H1 (cell line): ENCODE measurements at regions not wholly inside any gene's neighbourhood (a gene's known extent, or its start where the extent isn't known, plus 50 kb on each side); places are given as distances from the start of the nearest gene placed in this dataset.

Experiments
- CTCF ChIA-PET: fragments of 300-600 bp; sonication (Branson Sonifier 250); formaldehyde crosslinking; loops from one replicate; lab custom pipeline; 2021; ENCODE audit not compliant: partially characterized antibody; lab: Charles Lee
- POLR2A ChIA-PET: fragments of 300-600 bp; sonication (Branson Sonifier 250); formaldehyde crosslinking; loops from one replicate; lab custom pipeline; 2021; ENCODE audit warnings: inconsistent platforms; ENCODE audit not compliant: partially characterized antibody; lab: Charles Lee
- DNase-seq, 2 experiments: peaks; one replicate each; pipeline versions ENCODE4 v3.0.0 to v3.0.0-alpha.2; 2010 to 2022; ENCODE audit warnings: low spot score in 2 of 2, low read depth in 1 of 2, mixed read lengths in 1 of 2
- FAIRE-seq: peaks from 2 replicates; lab custom pipeline; 2011; peaks lifted over from hg19 to GRCh38; lab: Jason Lieb, UNC
- H2AFZ ChIP-seq: 2 replicates; pipeline ENCODE4 v1.8.1; 2012; ENCODE audit warnings: low read length, inconsistent platforms
- H2AK5ac ChIP-seq: 2 replicates; pipeline ENCODE4 v1.6.1; 2013; ENCODE audit warnings: low read depth, low read length
- H2BK120ac ChIP-seq: replicated peaks from 2 replicates; pipeline ENCODE3; 2013; ENCODE audit warnings: low read depth, low read length, inconsistent platforms
- H2BK12ac ChIP-seq: 2 replicates; pipeline ENCODE4 v1.6.1; 2013; ENCODE audit warnings: low read depth, low read length
- H2BK15ac ChIP-seq: 2 replicates; pipeline ENCODE4 v1.6.1; 2013; ENCODE audit warnings: low read length
- H2BK20ac ChIP-seq: 2 replicates; pipeline ENCODE4 v1.6.1; 2013; ENCODE audit warnings: low read length
- H2BK5ac ChIP-seq: 2 replicates; pipeline ENCODE4 v1.6.1; 2013; ENCODE audit warnings: low read depth, low read length
- H3K14ac ChIP-seq: 2 replicates; pipeline ENCODE4 v1.6.1; 2013; ENCODE audit warnings: inconsistent platforms; ENCODE audit not compliant: insufficient read length
- H3K18ac ChIP-seq: 2 replicates; pipeline ENCODE4 v1.6.1; 2013; ENCODE audit warnings: low read length; ENCODE audit errors: extremely low read depth
- H3K23ac ChIP-seq: 2 replicates; pipeline ENCODE4 v1.6.1; 2013; ENCODE audit warnings: inconsistent platforms; ENCODE audit not compliant: insufficient read length
- H3K23me2 ChIP-seq: 2 replicates; pipeline ENCODE4 v1.6.1; 2013; ENCODE audit warnings: low read depth, low read length
- H3K27ac ChIP-seq: 2 replicates; pipeline ENCODE4 v1.6.1; 2011; ENCODE audit warnings: low read depth, low read length, inconsistent platforms
- H3K27me3 ChIP-seq, 4 experiments: replicated peaks in 1 of 4; 1 replicate in 1 of 4; 2 replicates in 3 of 4; pipeline versions ENCODE4 v1.6.1 to v1.8.1; 2011 to 2013; ENCODE audit warnings: low read length in 3 of 4, mild to moderate bottlenecking in 3 of 4, inconsistent platforms in 2 of 4, mixed read lengths in 2 of 4, moderate library complexity in 1 of 4; ENCODE audit not compliant: control insufficient read depth in 3 of 4, insufficient read depth in 3 of 4; ENCODE audit errors: extremely low read depth in 1 of 4
- H3K36me3 ChIP-seq, 4 experiments: 2 replicates each; pipeline versions ENCODE4 v1.6.1 to v1.8.1; 2011 to 2013; ENCODE audit warnings: mild to moderate bottlenecking in 4 of 4, low read length in 3 of 4, moderate library complexity in 2 of 4, control low read depth in 1 of 4, inconsistent platforms in 1 of 4; ENCODE audit not compliant: insufficient read depth in 4 of 4, control insufficient read depth in 2 of 4
- H3K4ac ChIP-seq: replicated peaks from 2 replicates; pipeline ENCODE3; 2013; ENCODE audit warnings: low read length, low read depth, mixed read lengths, inconsistent platforms; ENCODE audit not compliant: insufficient read length
- H3K4me1 ChIP-seq, 4 experiments: replicated peaks in 1 of 4; 1 replicate in 1 of 4; 2 replicates in 3 of 4; pipeline versions ENCODE4 v1.6.1 to v1.8.1; 2011 to 2013; ENCODE audit warnings: low read length in 3 of 4, inconsistent platforms in 2 of 4, mixed read lengths in 1 of 4; ENCODE audit not compliant: insufficient read depth in 4 of 4, control insufficient read depth in 3 of 4
- H3K4me2 ChIP-seq, 2 experiments: 2 replicates each; pipeline versions ENCODE4 v1.6.1 to v1.8.1; 2011 to 2013; ENCODE audit warnings: low read depth in 2 of 2, low read length in 2 of 2, control low read depth in 1 of 2, inconsistent platforms in 1 of 2, mild to moderate bottlenecking in 1 of 2; ENCODE audit not compliant: insufficient read depth in 1 of 2
- H3K4me3 ChIP-seq, 4 experiments: fragments of 200-600, 300-600 bp in 1 of 4; sonication (generic), shearing (Covaris generic), sonication (Bioruptor Twin) in 1 of 4; 2 replicates each; pipeline versions ENCODE4 v1.5.1 to v1.8.1; 2011 to 2016; ENCODE audit warnings: low read length in 4 of 4, low read depth in 3 of 4, control low read depth in 2 of 4, inconsistent platforms in 2 of 4, mild to moderate bottlenecking in 2 of 4, mixed read lengths in 1 of 4, moderate library complexity in 1 of 4; ENCODE audit not compliant: insufficient read depth in 2 of 4; ENCODE audit errors: extremely low read depth in 1 of 4
- H3K56ac ChIP-seq: replicated peaks from 2 replicates; pipeline ENCODE3; 2013; ENCODE audit warnings: low read depth, mild to moderate bottlenecking, mixed read lengths, low read length, inconsistent platforms; ENCODE audit not compliant: insufficient read length
- H3K79me1 ChIP-seq: 2 replicates; pipeline ENCODE4 v1.6.1; 2013; ENCODE audit warnings: low read depth, low read length, control low read depth
- H3K79me2 ChIP-seq, 2 experiments: 2 replicates each; pipeline versions ENCODE4 v1.6.1 to v1.8.1; 2012 to 2013; ENCODE audit warnings: low read length in 2 of 2, mild to moderate bottlenecking in 2 of 2, inconsistent platforms in 1 of 2; ENCODE audit not compliant: insufficient read depth in 2 of 2, control insufficient read depth in 1 of 2
- H3K9ac ChIP-seq, 4 experiments: replicated peaks in 1 of 4; 1 replicate in 1 of 4; 2 replicates in 3 of 4; pipeline versions ENCODE4 v1.6.1 to v1.8.1; 2011 to 2013; ENCODE audit warnings: low read depth in 3 of 4, low read length in 3 of 4, control low read depth in 2 of 4, mild to moderate bottlenecking in 2 of 4, moderate library complexity in 2 of 4, inconsistent platforms in 1 of 4; ENCODE audit errors: extremely low read depth in 1 of 4
- H3K9me3 ChIP-seq, 2 experiments: 2 replicates each; pipeline versions ENCODE4 v1.6.1 to v1.8.1; 2012 to 2013; ENCODE audit warnings: mild to moderate bottlenecking in 2 of 2, moderate library complexity in 2 of 2, control low read depth in 1 of 2, inconsistent platforms in 1 of 2, low read depth in 1 of 2, low read length in 1 of 2, mixed read lengths in 1 of 2; ENCODE audit not compliant: insufficient read depth in 2 of 2
- H4K20me1 ChIP-seq, 2 experiments: replicated peaks in 1 of 2; 2 replicates each; pipeline versions ENCODE3 to v1.8.1; 2011 to 2013; ENCODE audit warnings: inconsistent platforms in 2 of 2, low read length in 2 of 2, mild to moderate bottlenecking in 1 of 2; ENCODE audit not compliant: insufficient read depth in 2 of 2, control insufficient read depth in 1 of 2
- H4K5ac ChIP-seq: 2 replicates; pipeline ENCODE4 v1.6.1; 2013; ENCODE audit warnings: low read length, low read depth, mixed read lengths, inconsistent platforms; ENCODE audit not compliant: insufficient read length
- H4K8ac ChIP-seq: 2 replicates; pipeline ENCODE4 v1.8.0; 2013; ENCODE audit warnings: mild to moderate bottlenecking, moderate library complexity, low read length, inconsistent platforms; ENCODE audit not compliant: insufficient read depth; ENCODE audit errors: extremely low read depth
- H4K91ac ChIP-seq: replicated peaks from 2 replicates; pipeline ENCODE3; 2013; ENCODE audit warnings: low read length, mixed read lengths, inconsistent platforms; ENCODE audit not compliant: insufficient read length
- ASH2L ChIP-seq: fragments of 200-600, 300-600 bp; sonication (generic); IDR thresholded peaks from one replicate; pipeline ENCODE4 v1.7.1; 2017; ENCODE audit warnings: low read length
- KDM4A ChIP-seq: IDR thresholded peaks from one replicate; pipeline ENCODE4 v1.7.1; 2012; ENCODE audit warnings: low read depth, mild to moderate bottlenecking, moderate library complexity, low read length, inconsistent platforms; ENCODE audit not compliant: severe bottlenecking
- MAFK ChIP-seq: IDR thresholded peaks from 2 replicates; pipeline ENCODE4 v1.6.1; 2012; ENCODE audit warnings: low read depth, mild to moderate bottlenecking, improper control_type of control experiment, low read length
- NANOG ChIP-seq: IDR thresholded peaks from 2 replicates; pipeline ENCODE4 v1.6.1; 2011; ENCODE audit warnings: low read length, low read depth, mild to moderate bottlenecking, inconsistent platforms; ENCODE audit not compliant: insufficient read depth, poor library complexity, severe bottlenecking
- NRF1 ChIP-seq: IDR thresholded peaks from 2 replicates; pipeline ENCODE4 v1.6.1; 2011; ENCODE audit warnings: mild to moderate bottlenecking, low read depth, low read length, improper control_type of control experiment
- POLR2AphosphoS5 ChIP-seq: IDR thresholded peaks from 2 replicates; pipeline ENCODE4 v1.6.1; 2011; ENCODE audit warnings: low read depth, low read length
- RFX5 ChIP-seq: IDR thresholded peaks from 2 replicates; pipeline ENCODE4 v1.6.1; 2011; ENCODE audit warnings: low read depth, low read length, improper control_type of control experiment, borderline replicate concordance
- RNF2 ChIP-seq: fragments of 200-900, 300-1000 bp; sonication (generic); IDR thresholded peaks from 2 replicates; pipeline ENCODE4 v1.7.1; 2016; ENCODE audit warnings: borderline replicate concordance, low read depth, mild to moderate bottlenecking, antibody characterized with exemption, low read length; ENCODE audit not compliant: poor library complexity, severe bottlenecking; ENCODE audit errors: missing control alignments
- SP2 ChIP-seq: IDR thresholded peaks from 2 replicates; pipeline ENCODE4 v1.6.1; 2012; ENCODE audit warnings: mild to moderate bottlenecking, low read length, inconsistent platforms
- TAF1 ChIP-seq: IDR thresholded peaks from 2 replicates; pipeline ENCODE4 v1.6.1; 2011; ENCODE audit warnings: mild to moderate bottlenecking, low read depth, low read length
- TBP ChIP-seq: IDR thresholded peaks from 2 replicates; pipeline ENCODE4 v1.6.1; 2011; ENCODE audit warnings: low read depth, low read length, improper control_type of control experiment
- ZNF274 ChIP-seq: IDR thresholded peaks from 2 replicates; pipeline ENCODE4 v1.7.0; 2012; ENCODE audit warnings: low read length, borderline replicate concordance; ENCODE audit errors: extremely low read depth
- WGBS, 2 experiments: shearing (Covaris generic) in 1 of 2; methylation state at CpG; one replicate each; pipeline versions ENCODE4 v1.1.6 to v1.1.7; 2013 to 2015; ENCODE audit warnings: low lambda C conversion rate in 2 of 2, mixed read lengths in 2 of 2, inconsistent platforms in 1 of 2, low coverage in 1 of 2, missing lambda C conversion rate in 1 of 2; ENCODE audit not compliant: insufficient replicate concordance in 2 of 2, insufficient coverage in 1 of 2, insufficient read length in 1 of 2; ENCODE audit errors: extremely low coverage in 1 of 2, missing lambda C conversion rate in 1 of 2; 5-methylcytosine and 5-hydroxymethylcytosine counted together
- TF ChIP-seq, protein P1 (sequence below): IDR thresholded peaks from 2 replicates; pipeline ENCODE4 v1.6.1; 2011; ENCODE audit warnings: low read length, improper control_type of control experiment

DNA sequence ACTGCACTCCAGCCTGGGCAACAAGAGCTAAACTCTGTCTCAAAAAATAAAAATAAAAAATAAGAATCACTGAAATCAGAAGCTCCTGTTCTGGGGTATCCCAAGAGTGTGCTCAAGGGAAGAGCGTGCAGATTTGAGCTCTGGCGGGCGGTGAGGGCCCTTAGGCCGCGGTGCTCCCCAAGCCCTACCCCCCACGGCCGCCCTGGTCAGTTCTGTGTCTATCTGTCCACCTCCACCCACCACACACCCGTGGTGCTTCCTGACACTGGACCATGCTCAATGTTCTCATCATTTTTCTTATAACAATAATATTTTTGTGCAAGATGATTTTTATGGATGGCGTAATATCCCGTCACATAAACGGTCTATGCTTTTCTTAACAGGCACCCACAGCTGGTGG lies 71.1 kb downstream of the RTL6 start:
- no peak overlapping the region for H3K27ac ChIP-seq
- TF ChIP-seq NANOG (no peak), KDM4A (no peak), RFX5 (no peak), NRF1 (no peak), SP2 (no peak), RNF2 (no peak), POLR2AphosphoS5 (no peak), TAF1 (no peak), ASH2L (no peak), ZNF274 (no peak), MAFK (no peak), TBP (no peak)
- TF ChIP-seq, protein P1, sequence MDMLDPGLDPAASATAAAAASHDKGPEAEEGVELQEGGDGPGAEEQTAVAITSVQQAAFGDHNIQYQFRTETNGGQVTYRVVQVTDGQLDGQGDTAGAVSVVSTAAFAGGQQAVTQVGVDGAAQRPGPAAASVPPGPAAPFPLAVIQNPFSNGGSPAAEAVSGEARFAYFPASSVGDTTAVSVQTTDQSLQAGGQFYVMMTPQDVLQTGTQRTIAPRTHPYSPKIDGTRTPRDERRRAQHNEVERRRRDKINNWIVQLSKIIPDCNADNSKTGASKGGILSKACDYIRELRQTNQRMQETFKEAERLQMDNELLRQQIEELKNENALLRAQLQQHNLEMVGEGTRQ, result no peak

More for the DNA sequence above, 71.1 kb downstream of the RTL6 start:
- Histone ChIP-seq H2BK5ac (no peak overlapping the region), H3K27me3 (no peaks in the 10 kb centered on the region), H2BK12ac (no peak overlapping the region), H3K14ac (no peak overlapping the region), H2AK5ac (no peak overlapping the region), H3K79me1 (no peaks in the 10 kb centered on the region), H4K91ac (no peak overlapping the region), H4K5ac (no peak overlapping the region), H3K4ac (no peak overlapping the region), H3K18ac (no peak overlapping the region), H4K8ac (no peak overlapping the region), H3K4me3 (no peak overlapping the region), H2BK20ac (no peak overlapping the region), H2BK120ac (no peak overlapping the region), H2AFZ (no peak overlapping the region), H2BK15ac (no peak overlapping the region), H3K9ac (no peak overlapping the region), H3K4me1 (peaks cover 3 to 10% (median 5%) of the 10 kb centered on the region in 4 experiments), H3K23ac (no peak overlapping the region), H3K79me2 (no peaks in the 10 kb centered on the region), H3K4me2 (no peak overlapping the region), H3K36me3 (no peaks in the 10 kb centered on the region), H4K20me1 (no peaks in the 10 kb centered on the region), H3K9me3 (no peaks in the 10 kb centered on the region), H3K56ac (no peak overlapping the region), H3K23me2 (no peaks in the 10 kb centered on the region; the same call in 1 of the 2 replicates)
- no peak for DNase-seq
- FAIRE-seq, result no peak
- ChIA-PET CTCF (interaction anchor here (0.6 to 1.6 kb wide), 3 partner anchors 24 to 200 kb away, joined by 3 to 4 read pairs (median 3); no protein-coding TSS in a partner anchor), POLR2A (interaction anchor here (0.7 kb wide), 1 partner anchor 151 kb away, joined by 3 read pairs; no protein-coding TSS in a partner anchor)
- 91% methylated on average over 11 of the region's 11 CpGs; no CpG with 5 or more reads in 1 of the 2 experiments for WGBS, 2 experiments
